ES-I3 (cell line): ENCODE measurements at regions not wholly inside any gene's neighbourhood (a gene's known extent, or its start where the extent isn't known, plus 50 kb on each side); places are given as distances from the start of the nearest gene placed in this dataset.

Source experiments
- H3K36me3 ChIP-seq: 2 replicates; pipeline ENCODE4 v1.6.1; 2013; ENCODE audit warnings: mild to moderate bottlenecking, low read length, control low read depth, moderate library complexity; ENCODE audit not compliant: insufficient read depth
- H3K4me1 ChIP-seq: 2 replicates; pipeline ENCODE4 v1.6.1; 2013; ENCODE audit warnings: mild to moderate bottlenecking, control low read depth, low read length; ENCODE audit not compliant: insufficient read depth
- H3K9ac ChIP-seq: 2 replicates; pipeline ENCODE4 v1.6.1; 2013; ENCODE audit warnings: low read depth, mild to moderate bottlenecking, low read length, moderate library complexity
- H3K9me3 ChIP-seq: 2 replicates; pipeline ENCODE4 v1.6.1; 2013; ENCODE audit warnings: mild to moderate bottlenecking, low read length, moderate library complexity; ENCODE audit not compliant: control insufficient read depth, insufficient read depth

DNA sequence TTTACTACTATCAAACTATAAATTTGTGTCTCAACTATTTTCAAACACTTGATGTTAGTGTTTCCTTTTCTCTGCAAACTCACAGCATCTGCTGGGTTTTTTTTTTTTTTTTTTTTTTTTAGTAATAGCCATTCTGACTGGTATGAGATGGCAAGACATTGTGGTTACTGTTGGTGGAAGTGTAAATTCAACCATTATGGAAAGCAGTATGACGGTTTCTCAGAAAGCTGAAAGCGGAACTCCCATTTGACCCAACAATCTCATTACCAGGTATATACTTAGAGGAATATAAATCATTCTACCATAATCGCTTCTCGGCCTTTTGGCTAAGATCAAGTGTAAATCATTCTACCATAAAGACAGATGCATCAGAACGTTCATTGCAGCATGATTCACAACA lies 608.3 kb upstream of the ZP4 start:
- Histone ChIP-seq H3K9ac (no peak overlapping the region), H3K4me1 (no peaks in the 10 kb centered on the region), H3K36me3 (no peaks in the 10 kb centered on the region), H3K9me3 (no peaks in the 10 kb centered on the region; the same call in none of the 2 replicates)

GRCh38 chr1:238492271-238492670 lies 601.5 kb upstream of the ZP4 start:
- no peaks in the 10 kb centered on the region for H3K9me3 ChIP-seq
- H3K4me1 ChIP-seq: peaks cover 9% of the 10 kb centered on the region; the same call in 1 of the 2 replicates
- H3K36me3 ChIP-seq: no peaks in the 10 kb centered on the region
- H3K9ac ChIP-seq: no peak overlapping the region

GRCh38 chr1:238491265-238491664 lies 600.5 kb upstream of the ZP4 start:
- Histone ChIP-seq H3K9me3 (no peaks in the 10 kb centered on the region), H3K4me1 (peaks cover 15% of the 10 kb centered on the region; the same call in 1 of the 2 replicates), H3K9ac (no peak overlapping the region), H3K36me3 (no peaks in the 10 kb centered on the region)

GRCh38 chr1:238489006-238489405 lies 598.3 kb upstream of the ZP4 start:
- Histone ChIP-seq H3K9me3 (no peaks in the 10 kb centered on the region), H3K9ac (no peak overlapping the region), H3K4me1 (peaks cover 15% of the 10 kb centered on the region; the same call in 1 of the 2 replicates), H3K36me3 (no peaks in the 10 kb centered on the region)

DNA sequence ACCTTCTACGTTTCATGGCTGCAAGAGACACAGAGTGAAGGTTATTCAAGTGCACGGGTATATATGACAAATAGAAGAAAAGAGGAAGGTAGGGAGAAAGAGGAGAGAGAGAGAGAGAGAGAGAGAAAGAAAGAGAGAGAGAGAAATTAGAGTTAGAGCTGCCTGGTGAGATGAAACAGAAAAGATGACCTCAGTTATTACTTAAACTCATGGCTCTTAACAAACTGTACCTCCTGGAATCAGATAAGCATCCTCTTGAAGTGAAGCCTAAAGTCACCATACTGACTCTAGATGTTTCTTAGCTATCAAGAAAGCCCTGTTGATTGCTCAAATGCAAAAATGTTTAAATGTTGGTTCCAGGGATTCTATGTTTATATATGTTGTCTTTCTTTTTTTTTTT lies 597.7 kb upstream of the ZP4 start:
- no peaks in the 10 kb centered on the region for H3K36me3 ChIP-seq
- H3K4me1 ChIP-seq: peaks cover 15% of the 10 kb centered on the region; the same call in 1 of the 2 replicates
- H3K9me3 ChIP-seq: no peaks in the 10 kb centered on the region
- H3K9ac ChIP-seq: no peak overlapping the region

DNA sequence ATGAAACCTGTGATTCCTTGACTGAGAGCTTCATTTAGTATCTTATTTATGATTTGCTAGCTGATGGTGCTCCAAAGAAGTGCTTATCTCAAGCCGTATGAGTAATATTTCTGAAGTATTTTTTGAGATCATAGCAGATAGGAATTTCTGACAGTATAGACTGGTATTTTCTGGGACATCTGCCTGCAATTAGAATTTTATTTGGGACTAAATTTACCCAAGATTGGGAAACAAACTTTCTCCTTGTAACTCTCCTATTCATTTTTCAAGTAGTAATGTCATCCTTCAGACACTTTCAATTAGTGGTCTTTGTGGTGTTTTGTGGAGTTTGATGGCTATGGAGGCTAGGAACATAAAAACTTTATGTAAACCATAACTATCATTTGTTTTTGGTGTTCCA lies 597.2 kb upstream of the ZP4 start:
- H3K9me3 ChIP-seq: no peaks in the 10 kb centered on the region
- H3K9ac ChIP-seq: no peak overlapping the region
- H3K36me3 ChIP-seq: no peaks in the 10 kb centered on the region
- H3K4me1 ChIP-seq: peaks cover 15% of the 10 kb centered on the region; the same call in 1 of the 2 replicates

- no peaks in the 10 kb centered on the region; the same call in 1 of the 2 replicates for H3K36me3 ChIP-seq
- peak overlapping the region; percentile 79 for H3K9ac ChIP-seq
- H3K9me3 ChIP-seq: no peaks in the 10 kb centered on the region
- H3K4me1 ChIP-seq: peaks cover 15% of the 10 kb centered on the region; the same call in 1 of the 2 replicates
Measured at GRCh38 chr1:238485912-238486209, 595.1 kb upstream of the ZP4 start.

DNA sequence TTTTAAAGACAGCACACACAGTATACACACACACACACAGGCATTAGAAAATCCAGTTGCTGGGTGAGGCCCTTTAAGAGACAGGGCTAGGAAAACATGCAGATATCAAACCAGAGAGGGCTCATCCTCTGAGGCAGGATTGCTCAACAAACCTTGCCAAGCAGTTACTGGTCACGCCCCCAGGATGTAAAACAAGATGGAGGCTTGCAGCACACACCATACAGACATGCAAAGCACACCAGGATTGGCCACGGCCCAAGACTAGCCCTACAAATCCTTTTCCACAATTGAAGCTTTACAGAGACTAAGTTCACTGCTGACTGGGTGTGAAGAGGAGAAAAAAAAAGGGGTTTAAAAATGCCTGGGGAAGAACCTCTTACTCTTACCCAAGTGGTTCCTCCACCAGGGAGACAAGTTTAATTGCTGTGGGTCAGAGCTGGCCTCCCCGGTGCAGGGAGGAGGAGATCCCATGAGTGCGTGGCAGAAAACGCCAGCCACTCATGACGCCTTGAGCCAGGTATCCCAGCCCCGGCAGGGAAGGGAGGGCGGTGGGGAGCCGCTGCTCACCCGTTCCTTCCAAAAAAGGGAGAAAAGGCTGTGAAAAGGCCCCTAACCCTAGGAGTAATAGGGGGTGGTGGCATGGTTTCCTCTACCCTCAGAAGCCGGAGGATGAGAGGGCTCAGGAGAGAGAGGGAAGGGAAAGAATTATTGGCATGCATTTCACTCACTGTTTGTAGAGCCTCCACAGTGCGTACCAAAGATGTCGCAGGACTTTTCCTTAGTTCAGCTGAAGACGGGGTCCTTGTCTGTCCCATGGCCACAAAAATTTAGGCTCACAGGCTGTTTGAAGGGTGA lies 594.6 kb upstream of the ZP4 start:
- peaks cover 15% of the 10 kb centered on the region; the same call in 1 of the 2 replicates for H3K4me1 ChIP-seq
- peak overlapping the region; percentile 79 for H3K9ac ChIP-seq
- H3K36me3 ChIP-seq: no peaks in the 10 kb centered on the region; the same call in 1 of the 2 replicates
- H3K9me3 ChIP-seq: no peaks in the 10 kb centered on the region

GRCh38 chr1:238484121-238484520 lies 593.4 kb upstream of the ZP4 start:
- no peaks in the 10 kb centered on the region; the same call in 1 of the 2 replicates for H3K36me3 ChIP-seq
- H3K9ac ChIP-seq: peak overlapping the region; percentile 79
- H3K9me3 ChIP-seq: no peaks in the 10 kb centered on the region
- peaks cover 13% of the 10 kb centered on the region; the same call in 1 of the 2 replicates for H3K4me1 ChIP-seq

- Histone ChIP-seq H3K9ac (no peak overlapping the region), H3K9me3 (no peaks in the 10 kb centered on the region), H3K4me1 (0 out of 2 replicates have a peak, but pooled peaks cover 3% of the 10 kb centered on the region), H3K36me3 (no peaks in the 10 kb centered on the region)
Measured at GRCh38 chr1:238476841-238477240, 586.1 kb upstream of the ZP4 start.

DNA sequence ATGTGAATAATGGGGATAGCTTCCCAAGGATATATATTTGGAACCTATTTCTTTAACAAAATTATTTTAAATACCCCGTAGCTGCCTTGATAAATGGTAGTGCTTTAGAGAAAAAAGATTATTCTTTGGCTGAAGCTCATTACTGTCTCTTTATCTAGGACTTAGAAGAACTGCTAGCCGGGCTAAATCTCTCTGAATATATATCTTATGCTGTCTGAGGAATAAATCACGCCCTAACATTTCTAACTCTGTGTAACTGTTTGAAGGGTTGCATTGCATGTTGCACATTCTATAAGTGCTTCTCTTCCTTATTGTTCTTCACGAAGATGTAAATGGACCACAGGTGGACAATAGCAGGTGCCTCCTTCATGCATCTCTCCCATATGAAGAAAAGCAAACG lies 585.0 kb upstream of the ZP4 start:
- Histone ChIP-seq H3K36me3 (no peaks in the 10 kb centered on the region), H3K4me1 (0 out of 2 replicates have a peak, but pooled peaks cover 3% of the 10 kb centered on the region), H3K9ac (no peak overlapping the region), H3K9me3 (no peaks in the 10 kb centered on the region)

- H3K4me1 ChIP-seq: 0 out of 2 replicates have a peak, but pooled peaks cover 3% of the 10 kb centered on the region
- no peaks in the 10 kb centered on the region for H3K36me3 ChIP-seq
- H3K9me3 ChIP-seq: peaks cover 3% of the 10 kb centered on the region; the same call in 1 of the 2 replicates
- H3K9ac ChIP-seq: no peak overlapping the region
Measured at GRCh38 chr1:238474263-238474662, 583.5 kb upstream of the ZP4 start.

DNA sequence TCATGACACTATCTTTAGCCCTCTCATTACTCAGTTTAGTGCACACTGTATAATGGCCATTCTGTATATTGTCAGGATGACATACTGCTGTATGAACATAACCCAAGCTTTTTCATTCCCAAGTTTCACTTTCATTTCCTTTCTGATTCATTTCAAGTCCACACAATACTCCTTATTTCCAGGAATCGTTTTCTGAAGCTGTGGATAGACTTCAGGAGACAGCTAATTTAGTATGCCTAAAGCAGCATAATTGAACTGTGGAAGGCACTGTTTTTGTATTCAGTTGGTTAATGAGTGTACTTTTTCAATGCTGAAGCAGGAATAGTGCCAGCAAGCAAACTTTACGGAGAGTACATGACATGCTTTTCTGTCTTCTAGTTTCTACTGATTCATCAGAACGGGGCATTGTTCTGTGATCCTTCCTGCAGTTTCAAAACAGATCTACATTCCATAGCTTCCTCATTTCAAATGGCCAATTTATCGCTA lies 578.5 kb upstream of the ZP4 start:
- H3K36me3 ChIP-seq: no peaks in the 10 kb centered on the region
- no peak overlapping the region for H3K9ac ChIP-seq
- H3K4me1 ChIP-seq: peaks cover 11% of the 10 kb centered on the region; the same call in 1 of the 2 replicates
- H3K9me3 ChIP-seq: peaks cover 4% of the 10 kb centered on the region; the same call in 1 of the 2 replicates

DNA sequence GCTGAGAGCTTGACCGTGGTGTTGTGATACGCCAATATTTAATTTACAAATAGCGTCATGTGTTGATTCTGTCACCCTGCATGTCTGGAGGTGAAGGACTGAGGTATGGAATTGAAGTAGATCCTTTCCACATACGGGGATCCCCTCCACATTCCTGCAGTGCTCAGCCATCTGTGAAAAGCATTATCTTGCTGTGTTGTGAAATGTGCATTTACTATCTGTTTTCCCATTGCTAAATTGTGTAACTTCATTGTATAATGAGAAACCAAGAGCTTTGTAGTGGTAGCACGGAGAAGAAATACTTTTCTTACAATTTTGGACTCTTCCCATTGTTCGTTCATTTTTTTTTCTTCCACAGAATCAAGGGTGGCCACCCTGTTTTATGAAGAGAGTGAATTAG lies 577.3 kb upstream of the ZP4 start:
- Histone ChIP-seq H3K9me3 (peaks cover 4% of the 10 kb centered on the region; the same call in 1 of the 2 replicates), H3K36me3 (no peaks in the 10 kb centered on the region), H3K4me1 (peaks cover 11% of the 10 kb centered on the region; the same call in 1 of the 2 replicates), H3K9ac (no peak overlapping the region)

DNA sequence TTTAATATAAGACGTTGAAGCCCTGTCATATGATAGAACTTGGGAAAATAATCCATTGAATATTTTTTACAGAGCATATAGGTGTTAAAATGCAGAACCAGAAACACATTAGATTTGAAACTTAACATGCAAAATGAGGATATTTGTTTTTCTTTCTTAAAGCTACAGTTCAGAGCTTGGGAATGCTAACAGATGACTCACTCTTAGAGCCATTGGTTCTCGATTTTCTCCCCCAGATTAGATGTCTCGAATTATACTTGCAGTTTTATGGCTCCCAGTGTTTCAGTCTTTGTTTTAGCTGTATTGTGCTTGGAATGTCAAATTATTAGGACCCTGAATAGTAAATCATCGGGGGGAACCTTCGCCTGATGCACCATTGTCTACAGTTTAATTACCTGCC lies 575.7 kb upstream of the ZP4 start:
- Histone ChIP-seq H3K9ac (no peak overlapping the region), H3K9me3 (peaks cover 4% of the 10 kb centered on the region; the same call in 1 of the 2 replicates), H3K36me3 (no peaks in the 10 kb centered on the region), H3K4me1 (peaks cover 11% of the 10 kb centered on the region; the same call in 1 of the 2 replicates)
